GM12878 (cell line): ENCODE measurements at regions not wholly inside any gene's neighbourhood (a gene's known extent, or its start where the extent isn't known, plus 50 kb on each side); places are given as distances from the start of the nearest gene placed in this dataset.

Experiments used
- ATAC-seq: fragments of 200-7000 bp; cut with Tn5 transposase; 3 replicates; pipeline ENCODE4 v1.9.1; 2020; ENCODE audit warnings: mild to moderate bottlenecking, moderate library complexity
- BruUV-seq: library from RNA; stranded (reverse); fragments of 400-500 nt; replicated peaks from 2 replicates; lab custom pipeline; 2021; lab: Mats Ljungman, UMichigan
- CTCF ChIA-PET: fragments of 300-600 bp; sonication (Branson Sonifier 250); formaldehyde crosslinking; extraction: SDS; loops from one replicate; lab custom pipeline; 2021; ENCODE audit warnings: inconsistent platforms; lab: Yijun Ruan, JAX
- POLR2A ChIA-PET: fragments of 350-600 bp; formaldehyde crosslinking; extraction: SDS; loops from one replicate; lab custom pipeline; 2021; ENCODE audit warnings: inconsistent platforms; lab: Charles Lee
- RAD21 ChIA-PET: fragments of 300-600 bp; sonication (Branson Sonifier 250); formaldehyde crosslinking; loops from one replicate; lab custom pipeline; 2023; ENCODE audit warnings: antibody characterized with exemption; ENCODE audit not compliant: unreplicated experiment; lab: Charles Lee
- SMC1A ChIA-PET: fragments of 300-600 bp; sonication (Branson Sonifier 250); formaldehyde crosslinking; loops from one replicate; lab custom pipeline; 2023; ENCODE audit not compliant: unreplicated experiment, uncharacterized antibody; lab: Charles Lee
- DNase-seq: peaks from one replicate; pipeline ENCODE4 v3.0.0-alpha.2; 2011; ENCODE audit warnings: low read depth, low spot score
- FAIRE-seq: peaks from 3 replicates; lab custom pipeline; 2011; peaks lifted over from hg19 to GRCh38; lab: Jason Lieb, UNC
- H2AFZ ChIP-seq: 2 replicates; pipeline ENCODE4 v1.6.0; 2011; ENCODE audit warnings: low read depth, low read length, control low read depth; ENCODE audit not compliant: control insufficient read depth
- H3K27ac ChIP-seq: 2 replicates; pipeline ENCODE4 v1.5.1; 2011; ENCODE audit warnings: control low read depth; ENCODE audit not compliant: control insufficient read depth, insufficient read depth
- H3K27me3 ChIP-seq, 2 experiments: replicated peaks in 1 of 2; 2 replicates each; pipeline versions ENCODE4 v1.6.0 to v1.6.1; 2011; ENCODE audit warnings: low read length in 1 of 2; ENCODE audit not compliant: control insufficient read depth in 2 of 2, insufficient read depth in 2 of 2
- H3K36me3 ChIP-seq, 2 experiments: 2 replicates each; pipeline ENCODE4 v1.5.1; 2011; ENCODE audit warnings: low read length in 1 of 2; ENCODE audit not compliant: control insufficient read depth in 2 of 2, insufficient read depth in 2 of 2
- H3K4me1 ChIP-seq: 2 replicates; pipeline ENCODE4 v1.6.1; 2011; ENCODE audit warnings: mild to moderate bottlenecking, low read length, moderate library complexity, mixed read lengths; ENCODE audit not compliant: control insufficient read depth, insufficient read depth
- H3K4me2 ChIP-seq: 2 replicates; pipeline ENCODE4 v1.6.0; 2011; ENCODE audit warnings: control low read depth; ENCODE audit not compliant: control insufficient read depth, insufficient read depth
- H3K4me3 ChIP-seq: fragments of 200-600 bp; sonication (generic); 2 replicates; pipeline ENCODE4 v1.5.1; 2016
- H3K79me2 ChIP-seq: 2 replicates; pipeline ENCODE4 v1.6.0; 2011; ENCODE audit warnings: low read length; ENCODE audit not compliant: control insufficient read depth, insufficient read depth
- H3K9ac ChIP-seq: 2 replicates; pipeline ENCODE4 v1.8.0; 2011; ENCODE audit warnings: low read length, control low read depth, mixed read lengths; ENCODE audit not compliant: control insufficient read depth, insufficient read depth
- H3K9me3 ChIP-seq: replicated peaks from 3 replicates; pipeline ENCODE4 v1.5.1; 2011; ENCODE audit warnings: mild to moderate bottlenecking, low read length; ENCODE audit not compliant: control insufficient read depth, insufficient read depth
- H4K20me1 ChIP-seq: 2 replicates; pipeline ENCODE4 v1.6.0; 2011; ENCODE audit not compliant: control insufficient read depth, insufficient read depth
- BHLHE40 ChIP-seq, 2 experiments: fragments of 450-650 bp in 1 of 2; IDR thresholded peaks; 2 replicates each; pipeline ENCODE4 v1.6.1; 2011 to 2017; ENCODE audit warnings: low read depth in 2 of 2, borderline replicate concordance in 1 of 2, improper control_type of control experiment in 1 of 2, low read length in 1 of 2, mild to moderate bottlenecking in 1 of 2
- NFYA ChIP-seq: IDR thresholded peaks from 2 replicates; pipeline ENCODE4 v1.6.1; 2011; ENCODE audit warnings: low read depth, mild to moderate bottlenecking, low read length, improper control_type of control experiment, borderline replicate concordance
- PML ChIP-seq: IDR thresholded peaks from 2 replicates; pipeline ENCODE4 v1.6.1; 2012; ENCODE audit warnings: low read length, inconsistent platforms
- TARDBP ChIP-seq: IDR thresholded peaks from 2 replicates; pipeline ENCODE4 v1.6.1; 2016; ENCODE audit warnings: borderline replicate concordance
- TCF3 ChIP-seq: IDR thresholded peaks from 2 replicates; pipeline ENCODE4 v1.6.1; 2012; ENCODE audit warnings: low read depth, mild to moderate bottlenecking, low read length, borderline replicate concordance; ENCODE audit not compliant: insufficient read depth
- TCF7 ChIP-seq: IDR thresholded peaks from 2 replicates; pipeline ENCODE4 v1.6.1; 2014; ENCODE audit warnings: antibody characterized with exemption, borderline replicate concordance
- WGBS: methylation state at CpG from one replicate; pipeline ENCODE4 v1.1.6; 2016; ENCODE audit warnings: low lambda C conversion rate; ENCODE audit not compliant: insufficient replicate concordance, insufficient coverage; ENCODE audit errors: missing lambda C conversion rate; 5-methylcytosine and 5-hydroxymethylcytosine counted together
- in situ Hi-C: fragments of 300-500 bp; cut with MboI; formaldehyde crosslinking; loops from 9 replicates; pipeline ENCODE4 v1.14.3; 2018; ENCODE audit warnings: mixed read lengths
- intact Hi-C: fragments of 100-400 bp; cut with micrococcal nuclease; formaldehyde crosslinking; loops from one replicate; pipeline ENCODE4 v1.14.2; 2022; ENCODE audit not compliant: unreplicated experiment
- TF ChIP-seq, protein P1 (sequence below): fragments of 150-350 bp; IDR thresholded peaks from 2 replicates; pipeline ENCODE4 v1.6.1; 2014; ENCODE audit warnings: mild to moderate bottlenecking, low read depth, low read length
- TF ChIP-seq, protein P2 (sequence below): fragments of 450-650 bp; formaldehyde crosslinking; IDR thresholded peaks from 2 replicates; pipeline ENCODE4 v1.5.0; 2022; ENCODE audit warnings: mild to moderate bottlenecking, missing genetic modification characterization
- TF ChIP-seq, protein P3 (sequence below): IDR thresholded peaks from 2 replicates; pipeline ENCODE4 v1.6.1; 2012; ENCODE audit warnings: low read depth, low read length, improper control_type of control experiment
- TF ChIP-seq, protein P4 (sequence below): IDR thresholded peaks from 2 replicates; pipeline ENCODE4 v1.6.1; 2012; ENCODE audit warnings: low read depth, low read length, improper control_type of control experiment

DNA sequence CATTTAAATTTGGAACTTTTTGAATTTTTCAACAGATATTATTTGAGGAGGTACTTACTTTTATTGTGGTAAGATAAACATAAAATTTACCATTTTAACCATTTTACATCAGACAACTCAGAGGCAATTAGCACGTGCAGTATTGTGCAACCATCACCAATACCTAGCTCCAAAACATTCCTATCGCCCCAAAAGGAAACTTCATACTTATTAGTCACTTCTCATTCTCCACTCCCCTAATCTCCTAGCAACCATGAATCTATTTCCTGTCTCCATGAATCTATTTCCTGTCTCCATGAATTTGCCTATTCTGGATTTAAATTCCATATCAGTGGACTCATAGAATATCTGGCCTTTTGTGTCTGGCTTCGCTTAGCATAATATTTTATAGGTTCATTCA lies 69.9 kb upstream of the FAM136A start:
- RAD21 ChIA-PET = no interaction called here
- no peaks in the 10 kb centered on the region; the same call in 1 of the 2 replicates for H4K20me1 ChIP-seq
- in situ Hi-C loops = no loop called here
- no peaks in the 10 kb centered on the region for H3K4me1 ChIP-seq
- no peak overlapping the region for H2AFZ ChIP-seq
- CTCF ChIA-PET = no interaction called here
- SMC1A ChIA-PET = no interaction called here
- FAIRE-seq (no peak), DNase-seq (no peak), ATAC-seq (no peak)
- no peaks in the 10 kb centered on the region for H3K9me3 ChIP-seq
- intact Hi-C loops = no loop called here
- 30% methylated on average over 3 of the region's 3 CpGs for WGBS
- no TSS peak for BruUV-seq
- no peak overlapping the region for H3K27ac ChIP-seq
- H3K4me3 ChIP-seq = no peak overlapping the region
- no peaks in the 10 kb centered on the region for H3K36me3 ChIP-seq
- H3K27me3 ChIP-seq = peaks cover 0 to 3% of the 10 kb centered on the region in 2 experiments; a peak in 3 of 4 replicates
- no peaks in the 10 kb centered on the region for H3K79me2 ChIP-seq
- TF ChIP-seq, protein P1, sequence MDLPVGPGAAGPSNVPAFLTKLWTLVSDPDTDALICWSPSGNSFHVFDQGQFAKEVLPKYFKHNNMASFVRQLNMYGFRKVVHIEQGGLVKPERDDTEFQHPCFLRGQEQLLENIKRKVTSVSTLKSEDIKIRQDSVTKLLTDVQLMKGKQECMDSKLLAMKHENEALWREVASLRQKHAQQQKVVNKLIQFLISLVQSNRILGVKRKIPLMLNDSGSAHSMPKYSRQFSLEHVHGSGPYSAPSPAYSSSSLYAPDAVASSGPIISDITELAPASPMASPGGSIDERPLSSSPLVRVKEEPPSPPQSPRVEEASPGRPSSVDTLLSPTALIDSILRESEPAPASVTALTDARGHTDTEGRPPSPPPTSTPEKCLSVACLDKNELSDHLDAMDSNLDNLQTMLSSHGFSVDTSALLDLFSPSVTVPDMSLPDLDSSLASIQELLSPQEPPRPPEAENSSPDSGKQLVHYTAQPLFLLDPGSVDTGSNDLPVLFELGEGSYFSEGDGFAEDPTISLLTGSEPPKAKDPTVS = no peak
- TF ChIP-seq, protein P2, sequence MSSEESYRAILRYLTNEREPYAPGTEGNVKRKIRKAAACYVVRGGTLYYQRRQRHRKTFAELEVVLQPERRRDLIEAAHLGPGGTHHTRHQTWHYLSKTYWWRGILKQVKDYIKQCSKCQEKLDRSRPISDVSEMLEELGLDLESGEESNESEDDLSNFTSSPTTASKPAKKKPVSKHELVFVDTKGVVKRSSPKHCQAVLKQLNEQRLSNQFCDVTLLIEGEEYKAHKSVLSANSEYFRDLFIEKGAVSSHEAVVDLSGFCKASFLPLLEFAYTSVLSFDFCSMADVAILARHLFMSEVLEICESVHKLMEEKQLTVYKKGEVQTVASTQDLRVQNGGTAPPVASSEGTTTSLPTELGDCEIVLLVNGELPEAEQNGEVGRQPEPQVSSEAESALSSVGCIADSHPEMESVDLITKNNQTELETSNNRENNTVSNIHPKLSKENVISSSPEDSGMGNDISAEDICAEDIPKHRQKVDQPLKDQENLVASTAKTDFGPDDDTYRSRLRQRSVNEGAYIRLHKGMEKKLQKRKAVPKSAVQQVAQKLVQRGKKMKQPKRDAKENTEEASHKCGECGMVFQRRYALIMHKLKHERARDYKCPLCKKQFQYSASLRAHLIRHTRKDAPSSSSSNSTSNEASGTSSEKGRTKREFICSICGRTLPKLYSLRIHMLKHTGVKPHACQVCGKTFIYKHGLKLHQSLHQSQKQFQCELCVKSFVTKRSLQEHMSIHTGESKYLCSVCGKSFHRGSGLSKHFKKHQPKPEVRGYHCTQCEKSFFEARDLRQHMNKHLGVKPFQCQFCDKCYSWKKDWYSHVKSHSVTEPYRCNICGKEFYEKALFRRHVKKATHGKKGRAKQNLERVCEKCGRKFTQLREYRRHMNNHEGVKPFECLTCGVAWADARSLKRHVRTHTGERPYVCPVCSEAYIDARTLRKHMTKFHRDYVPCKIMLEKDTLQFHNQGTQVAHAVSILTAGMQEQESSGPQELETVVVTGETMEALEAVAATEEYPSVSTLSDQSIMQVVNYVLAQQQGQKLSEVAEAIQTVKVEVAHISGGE = no peak
- TF ChIP-seq, protein P3, sequence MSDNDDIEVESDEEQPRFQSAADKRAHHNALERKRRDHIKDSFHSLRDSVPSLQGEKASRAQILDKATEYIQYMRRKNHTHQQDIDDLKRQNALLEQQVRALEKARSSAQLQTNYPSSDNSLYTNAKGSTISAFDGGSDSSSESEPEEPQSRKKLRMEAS = no peak
- TF ChIP-seq BHLHE40 (IDR thresholded peaks at IDR 0.05; ENCODE audit: borderline replicate concordance in 1 of 2, low read depth in 2 of 2, low read length in 1 of 2) (no peak), TCF7 (no peak), TCF3 (no peak), TARDBP (no peak), PML (no peak), NFYA (no peak)
- TF ChIP-seq, protein P4, sequence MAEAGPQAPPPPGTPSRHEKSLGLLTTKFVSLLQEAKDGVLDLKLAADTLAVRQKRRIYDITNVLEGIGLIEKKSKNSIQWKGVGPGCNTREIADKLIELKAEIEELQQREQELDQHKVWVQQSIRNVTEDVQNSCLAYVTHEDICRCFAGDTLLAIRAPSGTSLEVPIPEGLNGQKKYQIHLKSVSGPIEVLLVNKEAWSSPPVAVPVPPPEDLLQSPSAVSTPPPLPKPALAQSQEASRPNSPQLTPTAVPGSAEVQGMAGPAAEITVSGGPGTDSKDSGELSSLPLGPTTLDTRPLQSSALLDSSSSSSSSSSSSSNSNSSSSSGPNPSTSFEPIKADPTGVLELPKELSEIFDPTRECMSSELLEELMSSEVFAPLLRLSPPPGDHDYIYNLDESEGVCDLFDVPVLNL = no peak
- no peak overlapping the region for H3K4me2 ChIP-seq
- POLR2A ChIA-PET = no interaction called here
- no peak overlapping the region for H3K9ac ChIP-seq
